Vagina (tissue), 2 donors: ENCODE measurements at regions not wholly inside any gene's neighbourhood (a gene's known extent, or its start where the extent isn't known, plus 50 kb on each side); places are given as distances from the start of the nearest gene placed in this dataset.

ENCODE experiments used
- CTCF ChIP-seq, 3 experiments: fragments of 450-650 bp in 2 of 3; fragments of 200-600 bp in 1 of 3; sonication (generic) in 1 of 3; IDR thresholded peaks; one replicate each; pipeline ENCODE4 v1.5.1; 2017 to 2019; ENCODE audit warnings: antibody characterized with exemption in 3 of 3, mild to moderate bottlenecking in 2 of 3, moderate library complexity in 2 of 3
- POLR2A ChIP-seq, 2 donors: fragments of 450-650 bp; IDR thresholded peaks; one replicate each; pipeline ENCODE4 v1.6.1; 2017; ENCODE audit warnings: antibody characterized with exemption in 2 of 2, mild to moderate bottlenecking in 2 of 2, moderate library complexity in 2 of 2

GRCh38 chr2:122886479-122887145, 1131.2 kb downstream of the TSN start:
- TF ChIP-seq CTCF (IDR thresholded peaks at IDR 0.05), result no peak
- TF ChIP-seq POLR2A (IDR thresholded peaks at IDR 0.05), result no peak
